Skeletal muscle tissue (tissue), 3 donors: ENCODE measurements at regions not wholly inside any gene's neighbourhood (a gene's known extent, or its start where the extent isn't known, plus 50 kb on each side); places are given as distances from the start of the nearest gene placed in this dataset.
"Not testable (repeated sequence)": the region's sequence is repeated elsewhere in the genome, so short reads cannot be mapped to it uniquely, and the experiment has no call there.

Experiments
- H3K27ac ChIP-seq: one replicate; pipeline ENCODE4 v1.7.0; 2013; ENCODE audit warnings: mild to moderate bottlenecking, low read depth, low read length, inconsistent platforms
- H3K27me3 ChIP-seq, 3 donors: one replicate each; pipeline ENCODE4 v1.7.0; 2013; ENCODE audit warnings: low read length in 3 of 3; ENCODE audit not compliant: control insufficient read depth in 3 of 3, insufficient read depth in 3 of 3
- H3K36me3 ChIP-seq, 3 donors: one replicate each; pipeline ENCODE4 v1.7.0; 2013; ENCODE audit warnings: low read length in 3 of 3; ENCODE audit not compliant: control insufficient read depth in 3 of 3, insufficient read depth in 3 of 3
- H3K4me1 ChIP-seq, 3 donors: one replicate each; pipeline ENCODE4 v1.7.0; 2013; ENCODE audit warnings: low read length in 3 of 3, mild to moderate bottlenecking in 3 of 3; ENCODE audit not compliant: control insufficient read depth in 3 of 3, insufficient read depth in 3 of 3
- H3K4me3 ChIP-seq, 3 donors: one replicate each; pipeline ENCODE4 v1.7.0; 2013; ENCODE audit warnings: low read length in 3 of 3
- H3K9ac ChIP-seq, 3 donors: one replicate each; pipeline ENCODE4 v1.7.0; 2013; ENCODE audit warnings: low read length in 3 of 3, mild to moderate bottlenecking in 3 of 3, moderate library complexity in 2 of 3, low read depth in 1 of 3
- H3K9me3 ChIP-seq, 3 donors: one replicate each; pipeline ENCODE4 v1.7.0; 2013; ENCODE audit warnings: low read length in 3 of 3; ENCODE audit not compliant: control insufficient read depth in 3 of 3
- donor health status: Osteomylitis.

GRCh38 chr2:194465641-194466040 lies 1191.4 kb upstream of the SLC39A10 start:
- Histone ChIP-seq H3K36me3 (no peaks in the 10 kb centered on the region), H3K4me3 (no peak overlapping the region), H3K27me3 (no peaks in the 10 kb centered on the region), H3K4me1 (no peaks in the 10 kb centered on the region), H3K9me3 (no peaks in the 10 kb centered on the region), H3K27ac (no peak overlapping the region), H3K9ac (no peak overlapping the region)

DNA sequence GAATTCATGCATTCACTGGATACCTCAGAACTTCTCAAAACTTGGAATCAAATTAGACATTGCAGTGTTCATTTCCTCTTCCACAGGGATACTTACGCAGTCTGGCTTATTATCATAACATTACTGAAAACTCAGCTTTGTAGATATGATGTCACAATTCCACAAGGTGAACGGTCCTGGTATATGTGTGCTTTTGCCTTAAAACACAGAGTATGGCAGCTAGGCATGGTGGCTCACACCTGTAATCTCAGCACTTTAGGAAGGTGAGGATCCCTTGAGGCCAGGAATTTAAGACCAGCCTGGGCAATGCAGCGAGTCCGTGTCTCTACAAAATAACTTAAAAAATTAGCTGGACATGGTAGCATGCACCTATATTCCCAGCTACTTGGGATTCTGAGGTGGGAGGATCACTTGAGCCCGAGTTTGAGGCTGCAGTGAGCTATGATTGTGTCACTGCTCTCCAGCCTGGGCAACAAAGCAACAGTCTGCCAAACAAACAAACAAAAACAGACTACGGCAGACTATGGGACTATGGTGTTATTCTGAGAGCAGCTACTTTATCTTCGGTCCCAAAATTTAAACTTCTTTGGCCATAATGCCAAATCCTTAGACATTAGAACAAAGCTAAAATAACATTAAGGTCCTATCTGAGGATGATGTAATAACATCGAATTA lies 1191.9 kb upstream of the SLC39A10 start:
- H3K27ac ChIP-seq, result no peak overlapping the region
- no peak overlapping the region for H3K4me3 ChIP-seq
- H3K9ac ChIP-seq, result no peak overlapping the region
- no peaks in the 10 kb centered on the region for H3K9me3 ChIP-seq
- no peaks in the 10 kb centered on the region for H3K36me3 ChIP-seq
- no peaks in the 10 kb centered on the region for H3K27me3 ChIP-seq
- no peaks in the 10 kb centered on the region for H3K4me1 ChIP-seq

- H3K27ac ChIP-seq, H3K9me3 ChIP-seq, H3K36me3 ChIP-seq, H3K4me1 ChIP-seq, H3K27me3 ChIP-seq, H3K9ac ChIP-seq, H3K4me3 ChIP-seq: not testable (repeated sequence)
Measured at GRCh38 chr2:194462883-194463282, 1194.1 kb upstream of the SLC39A10 start.

- Histone ChIP-seq H3K9me3 (no peaks in the 10 kb centered on the region), H3K27ac (no peak overlapping the region), H3K4me3 (no peak overlapping the region), H3K4me1 (no peaks in the 10 kb centered on the region), H3K27me3 (no peaks in the 10 kb centered on the region), H3K36me3 (no peaks in the 10 kb centered on the region), H3K9ac (no peak overlapping the region)
Measured at GRCh38 chr2:194455358-194455757, 1201.7 kb upstream of the SLC39A10 start.

DNA sequence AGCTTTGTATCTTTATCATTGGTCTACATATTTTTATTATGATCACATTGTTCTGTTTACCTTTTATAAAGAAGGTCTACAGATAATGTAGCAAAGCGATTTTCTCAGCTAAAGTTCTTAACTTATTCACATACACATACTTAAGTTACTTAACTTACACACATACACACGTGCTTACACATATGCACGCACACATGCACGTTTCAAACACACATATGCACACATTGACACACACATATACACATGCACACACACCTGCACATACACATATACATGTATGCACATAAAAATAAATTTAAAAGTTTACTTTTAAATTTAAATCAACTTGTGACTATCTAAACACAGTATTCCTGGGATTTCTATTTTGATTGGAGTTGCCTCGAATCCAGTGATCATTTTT lies 1204.5 kb upstream of the SLC39A10 start:
- Histone ChIP-seq H3K4me1 (no peaks in the 10 kb centered on the region), H3K4me3 (no peak overlapping the region), H3K9ac (no peak overlapping the region), H3K27ac (no peak overlapping the region), H3K9me3 (no peaks in the 10 kb centered on the region), H3K36me3 (no peaks in the 10 kb centered on the region), H3K27me3 (no peaks in the 10 kb centered on the region)

GRCh38 chr2:194445226-194445625 lies 1211.8 kb upstream of the SLC39A10 start:
- Histone ChIP-seq H3K36me3 (no peaks in the 10 kb centered on the region), H3K4me1 (no peaks in the 10 kb centered on the region), H3K9me3 (no peaks in the 10 kb centered on the region), H3K9ac (no peak overlapping the region), H3K4me3 (no peak overlapping the region), H3K27me3 (no peaks in the 10 kb centered on the region), H3K27ac (no peak overlapping the region)

DNA sequence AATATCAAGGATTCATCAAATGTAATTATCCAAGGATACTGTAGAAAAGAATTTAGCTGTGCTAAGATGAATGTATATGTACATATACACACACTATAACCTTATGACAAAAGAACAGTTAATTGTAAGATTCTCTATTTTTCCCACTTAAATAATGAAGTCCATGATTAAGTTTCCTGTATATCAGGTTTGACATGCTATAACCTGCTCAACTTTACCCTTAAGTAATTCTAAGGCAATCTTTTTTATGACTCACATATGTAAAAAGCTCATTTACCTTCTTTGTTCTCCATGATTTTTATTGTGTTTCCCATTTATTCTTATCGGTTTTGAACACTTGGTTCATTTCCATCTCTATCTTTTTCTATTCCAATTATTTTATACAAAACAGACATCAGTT lies 1213.1 kb upstream of the SLC39A10 start:
- no peak overlapping the region for H3K27ac ChIP-seq
- no peaks in the 10 kb centered on the region for H3K4me1 ChIP-seq
- no peaks in the 10 kb centered on the region for H3K27me3 ChIP-seq
- no peak overlapping the region for H3K4me3 ChIP-seq
- no peaks in the 10 kb centered on the region for H3K9me3 ChIP-seq
- no peak overlapping the region for H3K9ac ChIP-seq
- no peaks in the 10 kb centered on the region for H3K36me3 ChIP-seq

- H3K36me3 ChIP-seq, result no peaks in the 10 kb centered on the region
- no peak overlapping the region for H3K27ac ChIP-seq
- no peaks in the 10 kb centered on the region for H3K27me3 ChIP-seq
- H3K9me3 ChIP-seq, result no peaks in the 10 kb centered on the region
- H3K4me3 ChIP-seq, result no peak overlapping the region
- no peaks in the 10 kb centered on the region for H3K4me1 ChIP-seq
- H3K9ac ChIP-seq, result no peak overlapping the region
Measured at GRCh38 chr2:194424683-194425209, 1232.3 kb upstream of the SLC39A10 start.

DNA sequence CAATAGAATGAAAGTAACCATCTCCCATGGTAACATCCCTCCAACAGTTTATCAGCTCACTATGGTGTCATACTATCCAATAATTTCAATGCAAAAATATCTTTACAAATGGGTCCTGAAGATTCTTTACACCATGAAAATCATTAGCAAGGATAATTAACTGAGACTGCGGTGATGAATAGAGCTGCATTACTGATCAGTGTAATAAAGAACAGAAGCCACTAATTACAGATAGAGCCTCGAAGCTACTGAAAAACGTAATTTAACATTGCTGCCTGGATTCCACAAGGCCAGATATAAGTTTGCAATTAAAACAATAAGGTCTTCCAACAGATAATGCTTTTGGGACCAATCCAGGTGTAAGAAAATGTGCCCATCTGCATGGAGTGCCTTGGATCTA lies 1245.8 kb upstream of the SLC39A10 start:
- H3K27ac ChIP-seq, result no peak overlapping the region
- H3K4me3 ChIP-seq, result no peak overlapping the region
- H3K4me1 ChIP-seq, result no peaks in the 10 kb centered on the region
- H3K36me3 ChIP-seq, result no peaks in the 10 kb centered on the region
- H3K9me3 ChIP-seq, result no peaks in the 10 kb centered on the region
- no peak overlapping the region for H3K9ac ChIP-seq
- no peaks in the 10 kb centered on the region for H3K27me3 ChIP-seq

- Histone ChIP-seq H3K36me3 (no peaks in the 10 kb centered on the region), H3K4me1 (no peaks in the 10 kb centered on the region), H3K4me3 (no peak overlapping the region), H3K27ac (no peak overlapping the region), H3K27me3 (no peaks in the 10 kb centered on the region), H3K9me3 (no peaks in the 10 kb centered on the region), H3K9ac (no peak overlapping the region)
Measured at GRCh38 chr2:194395818-194396217, 1261.2 kb upstream of the SLC39A10 start.
